Esophagus (tissue), 2 donors: ENCODE measurements at regions not wholly inside any gene's neighbourhood (a gene's known extent, or its start where the extent isn't known, plus 50 kb on each side); places are given as distances from the start of the nearest gene placed in this dataset.

ENCODE experiments used
- H3K27ac ChIP-seq, 2 donors: one replicate each; pipeline ENCODE4 v1.5.1; 2013; ENCODE audit warnings: low read depth in 2 of 2, mild to moderate bottlenecking in 2 of 2, inconsistent platforms in 1 of 2, low read length in 1 of 2, moderate library complexity in 1 of 2
- H3K27me3 ChIP-seq, 2 donors: one replicate each; pipeline ENCODE4 v1.6.1; 2013; ENCODE audit warnings: low read length in 2 of 2, control low read depth in 1 of 2, mild to moderate bottlenecking in 1 of 2; ENCODE audit not compliant: insufficient read depth in 2 of 2, control insufficient read depth in 1 of 2
- H3K36me3 ChIP-seq, 2 donors: one replicate each; pipeline ENCODE4 v1.6.1; 2013; ENCODE audit warnings: low read length in 1 of 2; ENCODE audit not compliant: control insufficient read depth in 2 of 2, insufficient read depth in 2 of 2
- H3K4me1 ChIP-seq, 2 donors: one replicate each; pipeline ENCODE4 v1.6.1; 2013; ENCODE audit warnings: low read length in 1 of 2; ENCODE audit not compliant: control insufficient read depth in 2 of 2, insufficient read depth in 2 of 2
- H3K4me3 ChIP-seq, 2 donors: one replicate each; pipeline ENCODE4 v1.5.1; 2013; ENCODE audit warnings: low read length in 2 of 2, mild to moderate bottlenecking in 2 of 2, low read depth in 1 of 2, moderate library complexity in 1 of 2
- H3K9me3 ChIP-seq, 2 donors: one replicate each; pipeline ENCODE4 v1.6.1; 2013; ENCODE audit warnings: mild to moderate bottlenecking in 2 of 2, low read depth in 1 of 2, low read length in 1 of 2, moderate library complexity in 1 of 2; ENCODE audit not compliant: control insufficient read depth in 2 of 2, insufficient read depth in 1 of 2
- WGBS, 2 donors: extraction: QIAGEN DNeasy Blood & Tissue Kit; methylation state at CpG; one replicate each; pipeline ENCODE4 v1.1.7; 2013; 5-methylcytosine and 5-hydroxymethylcytosine counted together
- donor health status: healthy with polysubstance abuse.
- donor health status: Bipolar disorder and iron deficiency.

GRCh38 chr22:47965066-47965465 is 1202.6 kb downstream of the TBC1D22A start:
- H3K27me3 ChIP-seq, result no peaks in the 10 kb centered on the region
- no peak overlapping the region for H3K4me3 ChIP-seq
- no peaks in the 10 kb centered on the region for H3K4me1 ChIP-seq
- WGBS, 2 donors, result 89 to 94% methylated on average over 6 of the region's 6 CpGs
- H3K27ac ChIP-seq, result no peak overlapping the region
- H3K36me3 ChIP-seq, result no peaks in the 10 kb centered on the region
- H3K9me3 ChIP-seq, result no peaks in the 10 kb centered on the region

GRCh38 chr22:47963660-47964059 is 1201.2 kb downstream of the TBC1D22A start:
- WGBS, 2 donors, result 85 to 86% methylated on average over 6 of the region's 6 CpGs
- Histone ChIP-seq H3K4me3 (no peak overlapping the region), H3K27ac (no peak overlapping the region), H3K4me1 (no peaks in the 10 kb centered on the region), H3K9me3 (no peaks in the 10 kb centered on the region), H3K27me3 (no peaks in the 10 kb centered on the region), H3K36me3 (no peaks in the 10 kb centered on the region)

GRCh38 chr22:47957649-47958048 is 1195.2 kb downstream of the TBC1D22A start:
- H3K4me3 ChIP-seq, result no peak overlapping the region
- no peaks in the 10 kb centered on the region for H3K4me1 ChIP-seq
- H3K27ac ChIP-seq, result no peak overlapping the region
- no peaks in the 10 kb centered on the region for H3K9me3 ChIP-seq
- no peaks in the 10 kb centered on the region for H3K36me3 ChIP-seq
- WGBS, 2 donors, result 87 to 96% methylated on average over 2 of the region's 2 CpGs
- H3K27me3 ChIP-seq, result no peaks in the 10 kb centered on the region

GRCh38 chr22:47954107-47954506 is 1191.7 kb downstream of the TBC1D22A start:
- WGBS, 2 donors, result 69 to 72% methylated on average over 7 of the region's 7 CpGs
- no peaks in the 10 kb centered on the region for H3K4me1 ChIP-seq
- H3K9me3 ChIP-seq, result peaks cover 0 to 2% of the 10 kb centered on the region in 2 donors

GRCh38 chr22:47944941-47945340 is 1182.5 kb downstream of the TBC1D22A start:
- H3K4me1 ChIP-seq, result no peaks in the 10 kb centered on the region
- 78 to 82% methylated on average over 6 of the region's 6 CpGs for WGBS, 2 donors
- H3K27me3 ChIP-seq, result no peaks in the 10 kb centered on the region
- H3K36me3 ChIP-seq, result no peaks in the 10 kb centered on the region
- H3K27ac ChIP-seq, result no peak overlapping the region
- H3K9me3 ChIP-seq, result peaks cover 0 to 2% of the 10 kb centered on the region in 2 donors
- H3K4me3 ChIP-seq, result no peak overlapping the region

More at GRCh38 chr22:47954107-47954506, 1191.7 kb downstream of the TBC1D22A start:
- H3K36me3 ChIP-seq, result no peaks in the 10 kb centered on the region
- no peaks in the 10 kb centered on the region for H3K27me3 ChIP-seq
- no peak overlapping the region for H3K4me3 ChIP-seq
- no peak overlapping the region for H3K27ac ChIP-seq

GRCh38 chr22:47943729-47944700 is 1181.6 kb downstream of the TBC1D22A start:
- no peaks in the 10 kb centered on the region for H3K36me3 ChIP-seq
- 68 to 79% methylated on average over 13 of the region's 13 CpGs for WGBS, 2 donors
- H3K27me3 ChIP-seq, result no peaks in the 10 kb centered on the region
- H3K27ac ChIP-seq, result no peak overlapping the region
- no peak overlapping the region for H3K4me3 ChIP-seq
- H3K4me1 ChIP-seq, result no peaks in the 10 kb centered on the region
- H3K9me3 ChIP-seq, result peaks cover 0 to 2% of the 10 kb centered on the region in 2 donors

- WGBS, 2 donors, result 92 to 93% methylated on average over 6 of the region's 6 CpGs
- H3K27me3 ChIP-seq, result no peaks in the 10 kb centered on the region
- no peaks in the 10 kb centered on the region for H3K4me1 ChIP-seq
- H3K27ac ChIP-seq, result no peak overlapping the region
- no peak overlapping the region for H3K4me3 ChIP-seq
- H3K9me3 ChIP-seq, result peaks cover 0 to 4% of the 10 kb centered on the region in 2 donors
- H3K36me3 ChIP-seq, result no peaks in the 10 kb centered on the region
Measured at GRCh38 chr22:47940211-47940610, 1177.8 kb downstream of the TBC1D22A start.

- no peaks in the 10 kb centered on the region for H3K27me3 ChIP-seq
- WGBS, 2 donors, result 83 to 85% methylated on average over 3 of the region's 3 CpGs
- H3K9me3 ChIP-seq, result peaks cover 3 to 6% of the 10 kb centered on the region in 2 donors
- no peak overlapping the region for H3K4me3 ChIP-seq
- no peaks in the 10 kb centered on the region for H3K36me3 ChIP-seq
- H3K27ac ChIP-seq, result no peak overlapping the region
- no peaks in the 10 kb centered on the region for H3K4me1 ChIP-seq
Measured at GRCh38 chr22:47933891-47934290, 1171.4 kb downstream of the TBC1D22A start.

- 76 to 88% methylated on average over 4 of the region's 4 CpGs for WGBS, 2 donors
- Histone ChIP-seq H3K4me3 (no peak overlapping the region), H3K27me3 (no peaks in the 10 kb centered on the region), H3K36me3 (no peaks in the 10 kb centered on the region), H3K4me1 (no peaks in the 10 kb centered on the region), H3K9me3 (peaks cover 3 to 6% of the 10 kb centered on the region in 2 donors), H3K27ac (no peak overlapping the region)
Measured at GRCh38 chr22:47933226-47933625, 1170.8 kb downstream of the TBC1D22A start.
